Pancreas (tissue), 10 donors: ENCODE measurements at regions not wholly inside any gene's neighbourhood (a gene's known extent, or its start where the extent isn't known, plus 50 kb on each side); places are given as distances from the start of the nearest gene placed in this dataset.

Source experiments
- ATAC-seq, 4 donors: fragments of 200-7000 bp; cut with Tn5 transposase; one replicate each; pipeline versions ENCODE4 v1.8.0 to v1.9.1; 2020; ENCODE audit warnings: mild to moderate bottlenecking in 4 of 4, moderate library complexity in 4 of 4
- DNase-seq, 6 donors: peaks; one replicate each; pipeline ENCODE4 v3.0.0-alpha.2; 2020
- FAIRE-seq: peaks from 2 replicates; lab custom pipeline; 2012; peaks lifted over from hg19 to GRCh38; lab: Jason Lieb, UNC
- H3K27ac ChIP-seq, 4 donors: fragments of 200-600 bp; sonication (generic); 1 replicate in 3 of 4; 2 replicates in 1 of 4; pipeline versions ENCODE4 v1.5.0 to v1.8.0; 2020
- H3K27me3 ChIP-seq, 4 donors: fragments of 200-600 bp; one replicate each; pipeline ENCODE4 v1.8.0; 2021
- H3K36me3 ChIP-seq, 3 donors: fragments of 200-600 bp; sonication (generic) in 1 of 3; one replicate each; pipeline versions ENCODE4 v1.5.0 to v1.8.0; 2020 to 2021
- H3K4me1 ChIP-seq, 3 donors: fragments of 200-600 bp; one replicate each; pipeline ENCODE4 v1.8.0; 2021
- H3K4me3 ChIP-seq, 4 donors: fragments of 200-600 bp; sonication (generic) in 2 of 4; one replicate each; pipeline versions ENCODE4 v1.5.0 to v1.8.0; 2020 to 2021
- H3K9me3 ChIP-seq, 4 donors: fragments of 200-600 bp; one replicate each; pipeline ENCODE4 v1.8.0; 2021
- CTCF ChIP-seq, 4 donors: fragments of 200-600 bp; sonication (generic) in 3 of 4; IDR thresholded peaks; one replicate each; pipeline versions ENCODE4 v1.5.0 to v1.8.0; 2021; ENCODE audit warnings: antibody characterized with exemption in 4 of 4
- WGBS, 2 donors: extraction: QIAGEN DNeasy Blood & Tissue Kit; methylation state at CpG; one replicate each; pipeline ENCODE4 v1.1.7; 2013; 5-methylcytosine and 5-hydroxymethylcytosine counted together
- intact Hi-C, 3 donors: fragments of 100-400 bp; cut with DNase I; formaldehyde crosslinking; loops; one replicate each; pipeline versions ENCODE4 v1.11.1 to v1.14.2; 2022
- donor health status: healthy with polysubstance abuse.
- donor health status: DM: no; HTN: no; CAD: no; lungs with moderate emphysema.
- donor health status: DM: no; HTN: no; CAD: no.
- donor health status: control.
- donor health status: control.
- donor health status: Bipolar disorder and iron deficiency.
- donor health status: DM: yes; HTN: yes; CAD: no.
- donor health status: DM: no; HTN: no; CAD: no.
- donor health status: DM: no; HTN: no; CAD: no.
- donor health status: DM: yes; HTN: yes; CAD: no.

- ATAC-seq (no peak), DNase-seq (no peak), FAIRE-seq (no peak)
- Histone ChIP-seq H3K4me1 (no peaks in the 10 kb centered on the region), H3K36me3 (no peaks in the 10 kb centered on the region), H3K27me3 (no peaks in the 10 kb centered on the region), H3K4me3 (no peak overlapping the region), H3K27ac (no peak overlapping the region), H3K9me3 (no peaks in the 10 kb centered on the region)
- 88 to 89% methylated on average over 1 of the region's 1 CpG for WGBS, 2 donors
- intact Hi-C loops, result no loop called here
- no peak for TF ChIP-seq CTCF (IDR thresholded peaks at IDR 0.05)
These were observed 163.4 kb downstream of the ALDH1A2 start for GRCh38 chr15:57902155-57902554.
